ENCODE measurements at regions not wholly inside any gene's neighbourhood (a gene's known extent, or its start where the extent isn't known, plus 50 kb on each side); places are given as distances from the start of the nearest gene placed in this dataset.

DNA sequence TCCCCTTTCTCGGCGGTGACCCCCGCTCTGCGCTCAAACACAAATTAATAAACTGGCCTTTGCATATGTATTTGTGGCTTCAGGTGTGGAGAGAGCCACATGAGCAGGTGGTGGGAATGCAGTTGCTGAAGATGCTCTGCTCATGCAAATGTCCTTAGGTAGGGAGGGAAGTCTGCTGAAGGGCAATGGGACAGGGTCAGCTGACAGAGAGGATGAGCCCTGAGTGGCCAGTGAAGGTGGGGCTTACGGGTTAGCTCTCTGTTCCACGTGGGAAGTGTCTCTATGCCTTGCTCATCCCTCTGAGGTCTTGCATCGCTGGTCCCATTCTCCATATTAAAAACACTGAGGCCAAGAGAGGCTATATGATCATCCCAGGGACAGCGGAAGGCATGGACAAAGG lies 74.2 kb upstream of the CCL1 start:
- no peak for TF ChIP-seq EZH2 (IDR thresholded peaks at IDR 0.05; ENCODE audit: borderline replicate concordance, insufficient read depth, low read depth, low read length, poor library complexity, severe bottlenecking)
- TF ChIP-seq, protein P1, sequence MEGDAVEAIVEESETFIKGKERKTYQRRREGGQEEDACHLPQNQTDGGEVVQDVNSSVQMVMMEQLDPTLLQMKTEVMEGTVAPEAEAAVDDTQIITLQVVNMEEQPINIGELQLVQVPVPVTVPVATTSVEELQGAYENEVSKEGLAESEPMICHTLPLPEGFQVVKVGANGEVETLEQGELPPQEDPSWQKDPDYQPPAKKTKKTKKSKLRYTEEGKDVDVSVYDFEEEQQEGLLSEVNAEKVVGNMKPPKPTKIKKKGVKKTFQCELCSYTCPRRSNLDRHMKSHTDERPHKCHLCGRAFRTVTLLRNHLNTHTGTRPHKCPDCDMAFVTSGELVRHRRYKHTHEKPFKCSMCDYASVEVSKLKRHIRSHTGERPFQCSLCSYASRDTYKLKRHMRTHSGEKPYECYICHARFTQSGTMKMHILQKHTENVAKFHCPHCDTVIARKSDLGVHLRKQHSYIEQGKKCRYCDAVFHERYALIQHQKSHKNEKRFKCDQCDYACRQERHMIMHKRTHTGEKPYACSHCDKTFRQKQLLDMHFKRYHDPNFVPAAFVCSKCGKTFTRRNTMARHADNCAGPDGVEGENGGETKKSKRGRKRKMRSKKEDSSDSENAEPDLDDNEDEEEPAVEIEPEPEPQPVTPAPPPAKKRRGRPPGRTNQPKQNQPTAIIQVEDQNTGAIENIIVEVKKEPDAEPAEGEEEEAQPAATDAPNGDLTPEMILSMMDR (IDR thresholded peaks at IDR 0.05) = no peak
